AG09309 (cell line): ENCODE measurements at regions not wholly inside any gene's neighbourhood (a gene's known extent, or its start where the extent isn't known, plus 50 kb on each side); places are given as distances from the start of the nearest gene placed in this dataset.

Source experiments
- DNase-seq: peaks from one replicate; pipeline ENCODE4 v3.0.0-alpha.2; 2010; ENCODE audit warnings: low read depth
- H3K4me3 ChIP-seq: 2 replicates; pipeline ENCODE4 v1.5.1; 2011; ENCODE audit warnings: mild to moderate bottlenecking, low read depth, low read length, moderate library complexity; ENCODE audit not compliant: control insufficient read depth
- CTCF ChIP-seq: IDR thresholded peaks from 2 replicates; pipeline ENCODE4 v1.5.1; 2011; ENCODE audit warnings: mild to moderate bottlenecking, low read depth, low read length, inconsistent platforms; ENCODE audit not compliant: insufficient read depth, control insufficient read depth; ENCODE audit errors: missing control alignments

- H3K4me3 ChIP-seq, result no peak overlapping the region
- no peak for TF ChIP-seq CTCF
- DNase-seq, result no peak
Observed at GRCh38 chr5:68720884-68721610, 372.8 kb upstream of the SLC30A5 start.

GRCh38 chr5:68722357-68722756 lies 371.5 kb upstream of the SLC30A5 start:
- TF ChIP-seq CTCF, result no peak
- no peak overlapping the region for H3K4me3 ChIP-seq
- DNase-seq, result no peak

- H3K4me3 ChIP-seq, result no peak overlapping the region
- no peak for TF ChIP-seq CTCF
- DNase-seq, result no peak
Observed at GRCh38 chr5:68725905-68726683, 367.7 kb upstream of the SLC30A5 start.

- H3K4me3 ChIP-seq, result no peak overlapping the region
- no peak for DNase-seq
- TF ChIP-seq CTCF, result no peak
Observed at GRCh38 chr5:68727931-68728330, 365.9 kb upstream of the SLC30A5 start.

GRCh38 chr5:68729678-68730077 lies 364.1 kb upstream of the SLC30A5 start:
- TF ChIP-seq CTCF, result no peak
- DNase-seq, result no peak
- H3K4me3 ChIP-seq, result no peak overlapping the region

- no peak for TF ChIP-seq CTCF
- no peak overlapping the region for H3K4me3 ChIP-seq
- peak; percentile 74 for DNase-seq
Observed at GRCh38 chr5:68730220-68730978, 363.4 kb upstream of the SLC30A5 start.
